ENCODE measurements at regions not wholly inside any gene's neighbourhood (a gene's known extent, or its start where the extent isn't known, plus 50 kb on each side); places are given as distances from the start of the nearest gene placed in this dataset.
"Not testable (repeated sequence)": the region's sequence is repeated elsewhere in the genome, so short reads cannot be mapped to it uniquely, and the experiment has no call there.

- Histone ChIP-seq H4K5ac (ENCODE audit: low read depth, low read length) (no peak overlapping the region), H2AK5ac (ENCODE audit: low read depth, low read length) (no peak overlapping the region), H3K9me3 (ENCODE audit: control insufficient read depth, insufficient read depth, low read length) (peaks cover 1% of the 10 kb centered on the region; the same call in 1 of the 2 replicates), H2AFZ (replicated peaks; ENCODE audit: low read length, poor library complexity) (no peak overlapping the region), H3K4me2 (ENCODE audit: low read depth, low read length) (no peak overlapping the region), H2BK20ac (ENCODE audit: low read depth, low read length) (no peak overlapping the region), H3K4ac (ENCODE audit: low read depth, low read length) (no peak overlapping the region), H3K27me3 (ENCODE audit: control insufficient read depth, insufficient read depth, low read length) (no peaks in the 10 kb centered on the region; the same call in none of the 2 replicates), H2BK15ac (ENCODE audit: low read depth, low read length) (no peak overlapping the region), H2BK120ac (ENCODE audit: low read depth, low read length) (no peak overlapping the region), H3K23ac (ENCODE audit: low read depth, low read length) (no peak overlapping the region), H3K18ac (ENCODE audit: low read depth, low read length) (no peak overlapping the region), H3K4me3 (ENCODE audit: insufficient read depth, low read depth, low read length) (no peak overlapping the region), H3K9ac (ENCODE audit: low read depth, low read length) (no peak overlapping the region), H3K79me1 (ENCODE audit: low read depth in 1 of 2, low read length in 2 of 2) (no peaks in the 10 kb centered on the region), H3K56ac (ENCODE audit: extremely low read depth, insufficient read depth, low read length) (no peak overlapping the region), H3K9me1 (ENCODE audit: insufficient read depth, low read length) (no peaks in the 10 kb centered on the region; the same call in 1 of the 2 replicates), H3K36me3 (ENCODE audit: control insufficient read depth, insufficient read depth, low read length) (no peaks in the 10 kb centered on the region), H4K91ac (ENCODE audit: insufficient read depth, low read depth, low read length) (no peak overlapping the region), H3K14ac (replicated peaks; ENCODE audit: low read depth, low read length) (no peak overlapping the region), H2BK5ac (ENCODE audit: low read depth, low read length, poor library complexity, severe bottlenecking) (no peak overlapping the region), H2AK9ac (replicated peaks; ENCODE audit: low read depth, low read length, poor library complexity) (no peak overlapping the region), H3K27ac (ENCODE audit: insufficient read depth, low read length) (no peak overlapping the region), H4K8ac (ENCODE audit: low read depth in 2 of 2, low read length in 2 of 2) (no peak overlapping the region), H3K4me1 (ENCODE audit: control insufficient read depth, insufficient read depth, low read length) (no peaks in the 10 kb centered on the region), H4K20me1 (ENCODE audit: insufficient read depth, low read length) (no peaks in the 10 kb centered on the region)
- POLR2A ChIA-PET (ENCODE audit: unreplicated experiment), result no interaction called here
- TF ChIP-seq SMC3 (IDR thresholded peaks at IDR 0.05; ENCODE audit: low read depth, low read length) (no peak), MAFK (IDR thresholded peaks at IDR 0.05; ENCODE audit: low read depth, low read length) (peak; percentile 36)
- CTCF ChIA-PET, result interaction anchor here (0.6 kb wide), 1 partner anchor 531 kb away, joined by 6 read pairs; no protein-coding TSS in a partner anchor
- dilution Hi-C loops (cut with HindIII; ENCODE audit: low sequenced_read_pairs, unreplicated experiment) (no loop called here), in situ Hi-C loops (cut with MboI; ENCODE audit: low sequenced_read_pairs) (no loop called here), intact Hi-C loops (cut with micrococcal nuclease) (no loop called here)
- no TSS peak for BruUV-seq (replicated peaks)
- ATAC-seq (ENCODE audit: low read depth), result no peak
- WGBS, 2 experiments (ENCODE audit: extremely low coverage in 2 of 2, insufficient read length in 1 of 2), result 100% methylated on average over 2 of the region's 4 CpGs; no CpG with 5 or more reads in 1 of the 2 experiments
- DNase-seq, result no peak
Observed at GRCh38 chr9:107767711-107768110, 278.1 kb upstream of the KLF4 start.

GRCh38 chr9:107763469-107763868, 273.9 kb upstream of the KLF4 start:
- H3K4ac ChIP-seq (ENCODE audit: low read depth, low read length); H2BK120ac ChIP-seq (ENCODE audit: low read depth, low read length); H2BK15ac ChIP-seq (ENCODE audit: low read depth, low read length); H3K9me1 ChIP-seq (ENCODE audit: insufficient read depth, low read length); DNase-seq; ATAC-seq (ENCODE audit: low read depth); H3K14ac ChIP-seq (replicated peaks; ENCODE audit: low read depth, low read length); H4K5ac ChIP-seq (ENCODE audit: low read depth, low read length); H2AK9ac ChIP-seq (replicated peaks; ENCODE audit: low read depth, low read length, poor library complexity); BruUV-seq (replicated peaks); H2AK5ac ChIP-seq (ENCODE audit: low read depth, low read length); H4K91ac ChIP-seq (ENCODE audit: insufficient read depth, low read depth, low read length); H3K4me3 ChIP-seq (ENCODE audit: insufficient read depth, low read depth, low read length); H3K9ac ChIP-seq (ENCODE audit: low read depth, low read length); H3K4me2 ChIP-seq (ENCODE audit: low read depth, low read length); H4K20me1 ChIP-seq (ENCODE audit: insufficient read depth, low read length); intact Hi-C loops (cut with micrococcal nuclease); dilution Hi-C loops (cut with HindIII; ENCODE audit: low sequenced_read_pairs, unreplicated experiment); H3K18ac ChIP-seq (ENCODE audit: low read depth, low read length); H2AFZ ChIP-seq (replicated peaks; ENCODE audit: low read length, poor library complexity); POLR2A ChIA-PET (ENCODE audit: unreplicated experiment); H3K56ac ChIP-seq (ENCODE audit: extremely low read depth, insufficient read depth, low read length); H3K23ac ChIP-seq (ENCODE audit: low read depth, low read length); H3K79me1 ChIP-seq (ENCODE audit: low read depth in 1 of 2, low read length in 2 of 2); H3K4me1 ChIP-seq (ENCODE audit: control insufficient read depth, insufficient read depth, low read length); H3K27me3 ChIP-seq (ENCODE audit: control insufficient read depth, insufficient read depth, low read length); H4K8ac ChIP-seq (ENCODE audit: low read depth in 2 of 2, low read length in 2 of 2); H2BK20ac ChIP-seq (ENCODE audit: low read depth, low read length); in situ Hi-C loops (cut with MboI; ENCODE audit: low sequenced_read_pairs); H2BK5ac ChIP-seq (ENCODE audit: low read depth, low read length, poor library complexity, severe bottlenecking); H3K9me3 ChIP-seq (ENCODE audit: control insufficient read depth, insufficient read depth, low read length); H3K36me3 ChIP-seq (ENCODE audit: control insufficient read depth, insufficient read depth, low read length); H3K27ac ChIP-seq (ENCODE audit: insufficient read depth, low read length); CTCF ChIA-PET: not testable (repeated sequence)
- no CpG with 5 or more reads among the region's 2 CpGs for WGBS, 2 experiments (ENCODE audit: extremely low coverage in 2 of 2, insufficient read length in 1 of 2)
